Muscle layer of colon (tissue), 2 donors: ENCODE measurements at regions not wholly inside any gene's neighbourhood (a gene's known extent, or its start where the extent isn't known, plus 50 kb on each side); places are given as distances from the start of the nearest gene placed in this dataset.

Experiments
- H3K27ac ChIP-seq: one replicate; pipeline ENCODE4 v1.7.0; 2013; ENCODE audit warnings: low read depth, mild to moderate bottlenecking, low read length, moderate library complexity
- H3K27me3 ChIP-seq, 2 donors: one replicate each; pipeline ENCODE4 v1.7.0; 2013; ENCODE audit warnings: low read length in 2 of 2, mild to moderate bottlenecking in 2 of 2; ENCODE audit not compliant: insufficient read depth in 2 of 2, control insufficient read depth in 1 of 2
- H3K36me3 ChIP-seq: one replicate; pipeline ENCODE4 v1.7.0; 2013; ENCODE audit warnings: mild to moderate bottlenecking, low read length; ENCODE audit not compliant: insufficient read depth
- H3K4me1 ChIP-seq: one replicate; pipeline ENCODE4 v1.7.0; 2013; ENCODE audit warnings: mild to moderate bottlenecking, low read length; ENCODE audit not compliant: insufficient read depth
- H3K4me3 ChIP-seq, 2 donors: one replicate each; pipeline ENCODE4 v1.7.0; 2013; ENCODE audit warnings: low read length in 2 of 2, low read depth in 1 of 2, mild to moderate bottlenecking in 1 of 2, moderate library complexity in 1 of 2
- H3K9ac ChIP-seq: one replicate; pipeline ENCODE4 v1.7.0; 2013; ENCODE audit warnings: low read length
- H3K9me3 ChIP-seq: one replicate; pipeline ENCODE4 v1.7.0; 2013; ENCODE audit warnings: mild to moderate bottlenecking, low read length
- donor health status: abdominal sarcoma.
- donor health status: Adenocarcinoma of cecum.

- Histone ChIP-seq H3K9me3 (no peaks in the 10 kb centered on the region), H3K27me3 (peaks cover 0 to 3% of the 10 kb centered on the region in 2 donors), H3K4me3 (no peak overlapping the region), H3K27ac (no peak overlapping the region), H3K4me1 (no peaks in the 10 kb centered on the region), H3K36me3 (no peaks in the 10 kb centered on the region), H3K9ac (no peak overlapping the region)
Observed at GRCh38 chr12:115569345-115570068, 708.0 kb downstream of the MED13L start.

- no peaks in the 10 kb centered on the region for H3K36me3 ChIP-seq
- H3K4me1 ChIP-seq, result no peaks in the 10 kb centered on the region
- no peaks in the 10 kb centered on the region for H3K9me3 ChIP-seq
- H3K4me3 ChIP-seq, result no peak overlapping the region
- H3K27ac ChIP-seq, result no peak overlapping the region
- no peaks in the 10 kb centered on the region for H3K27me3 ChIP-seq
- H3K9ac ChIP-seq, result no peak overlapping the region
Observed at GRCh38 chr12:115558281-115558680, 719.2 kb downstream of the MED13L start.

GRCh38 chr12:115553622-115554021 lies 723.9 kb downstream of the MED13L start:
- Histone ChIP-seq H3K4me3 (no peak overlapping the region), H3K27me3 (no peaks in the 10 kb centered on the region), H3K36me3 (no peaks in the 10 kb centered on the region), H3K4me1 (no peaks in the 10 kb centered on the region), H3K9me3 (no peaks in the 10 kb centered on the region), H3K9ac (no peak overlapping the region), H3K27ac (no peak overlapping the region)

- Histone ChIP-seq H3K4me1 (no peaks in the 10 kb centered on the region), H3K9me3 (no peaks in the 10 kb centered on the region), H3K27ac (no peak overlapping the region)
Observed at GRCh38 chr12:115543269-115543668, 734.2 kb downstream of the MED13L start.

GRCh38 chr12:115542656-115543055 lies 734.8 kb downstream of the MED13L start:
- H3K4me1 ChIP-seq, result no peaks in the 10 kb centered on the region
- no peak overlapping the region for H3K9ac ChIP-seq
- H3K27ac ChIP-seq, result no peak overlapping the region
- H3K36me3 ChIP-seq, result no peaks in the 10 kb centered on the region
- no peaks in the 10 kb centered on the region for H3K9me3 ChIP-seq
- no peak overlapping the region for H3K4me3 ChIP-seq
- no peaks in the 10 kb centered on the region for H3K27me3 ChIP-seq

More at GRCh38 chr12:115543269-115543668, 734.2 kb downstream of the MED13L start:
- Histone ChIP-seq H3K36me3 (no peaks in the 10 kb centered on the region), H3K27me3 (no peaks in the 10 kb centered on the region), H3K4me3 (no peak overlapping the region), H3K9ac (no peak overlapping the region)

GRCh38 chr12:115541891-115542421 lies 735.5 kb downstream of the MED13L start:
- no peak overlapping the region for H3K4me3 ChIP-seq
- H3K4me1 ChIP-seq, result no peaks in the 10 kb centered on the region
- no peaks in the 10 kb centered on the region for H3K27me3 ChIP-seq
- no peak overlapping the region for H3K27ac ChIP-seq
- H3K9ac ChIP-seq, result no peak overlapping the region
- no peaks in the 10 kb centered on the region for H3K36me3 ChIP-seq
- H3K9me3 ChIP-seq, result no peaks in the 10 kb centered on the region

GRCh38 chr12:115528466-115528865 lies 749.0 kb downstream of the MED13L start:
- Histone ChIP-seq H3K27ac (no peak overlapping the region), H3K36me3 (no peaks in the 10 kb centered on the region), H3K4me3 (no peak overlapping the region), H3K9ac (no peak overlapping the region), H3K4me1 (no peaks in the 10 kb centered on the region), H3K27me3 (no peaks in the 10 kb centered on the region), H3K9me3 (no peaks in the 10 kb centered on the region)

- Histone ChIP-seq H3K4me1 (no peaks in the 10 kb centered on the region), H3K9ac (no peak overlapping the region), H3K27me3 (no peaks in the 10 kb centered on the region), H3K36me3 (no peaks in the 10 kb centered on the region), H3K4me3 (no peak overlapping the region), H3K27ac (no peak overlapping the region), H3K9me3 (no peaks in the 10 kb centered on the region)
Observed at GRCh38 chr12:115521771-115522409, 755.6 kb downstream of the MED13L start.

GRCh38 chr12:115519887-115520286 lies 757.6 kb downstream of the MED13L start:
- Histone ChIP-seq H3K27ac (no peak overlapping the region), H3K9me3 (no peaks in the 10 kb centered on the region), H3K9ac (no peak overlapping the region), H3K27me3 (no peaks in the 10 kb centered on the region), H3K4me3 (no peak overlapping the region), H3K36me3 (no peaks in the 10 kb centered on the region), H3K4me1 (no peaks in the 10 kb centered on the region)

GRCh38 chr12:115519359-115519758 lies 758.1 kb downstream of the MED13L start:
- Histone ChIP-seq H3K36me3 (no peaks in the 10 kb centered on the region), H3K4me3 (no peak overlapping the region), H3K4me1 (no peaks in the 10 kb centered on the region), H3K9me3 (no peaks in the 10 kb centered on the region), H3K27me3 (no peaks in the 10 kb centered on the region), H3K9ac (no peak overlapping the region), H3K27ac (no peak overlapping the region)

GRCh38 chr12:115517913-115518312 lies 759.6 kb downstream of the MED13L start:
- Histone ChIP-seq H3K27ac (no peak overlapping the region), H3K4me1 (no peaks in the 10 kb centered on the region), H3K4me3 (no peak overlapping the region), H3K9ac (no peak overlapping the region), H3K27me3 (no peaks in the 10 kb centered on the region), H3K9me3 (no peaks in the 10 kb centered on the region), H3K36me3 (no peaks in the 10 kb centered on the region)
